HepG2 (cell line): ENCODE measurements at regions not wholly inside any gene's neighbourhood (a gene's known extent, or its start where the extent isn't known, plus 50 kb on each side); places are given as distances from the start of the nearest gene placed in this dataset.

Source experiments
- ATAC-seq: fragments of 200-7000 bp; cut with Tn5 transposase; 3 replicates; pipeline ENCODE4 v1.9.1; 2020; ENCODE audit warnings: mild to moderate bottlenecking, moderate library complexity
- BruUV-seq: library from RNA; stranded (reverse); fragments of 400-500 nt; replicated peaks from 2 replicates; lab custom pipeline; 2021; lab: Mats Ljungman, UMichigan
- CTCF ChIA-PET: fragments of 300-600 bp; formaldehyde crosslinking; extraction: SDS; loops from one replicate; lab custom pipeline; 2021; ENCODE audit warnings: low total read pairs, inconsistent platforms, low intra/inter-chr PET ratio; lab: Yijun Ruan, JAX
- POLR2A ChIA-PET: fragments of 350-600 bp; sonication (Branson Sonifier 250); formaldehyde crosslinking; loops from one replicate; lab custom pipeline; 2020; ENCODE audit warnings: antibody characterized with exemption, inconsistent platforms; lab: Yijun Ruan, JAX
- DNase-seq: peaks from one replicate; pipeline ENCODE4 v3.0.0-alpha.2; 2015; ENCODE audit warnings: low spot score
- FAIRE-seq: peaks from 3 replicates; lab custom pipeline; 2011; peaks lifted over from hg19 to GRCh38; lab: Jason Lieb, UNC
- H2AFZ ChIP-seq: one replicate; pipeline ENCODE4 v1.6.1; 2011; ENCODE audit warnings: low read length, inconsistent platforms
- H3K27ac ChIP-seq: fragments of 300-600 bp; 3 replicates; pipeline ENCODE4 v1.8.0; 2011; ENCODE audit warnings: mixed run types, mild to moderate bottlenecking, mixed read lengths, low read length, inconsistent platforms; ENCODE audit not compliant: insufficient read depth; ENCODE audit errors: extremely low read length
- H3K27me3 ChIP-seq, 2 experiments: fragments of 200-600 bp in 1 of 2; 2 replicates in 1 of 2; 3 replicates in 1 of 2; pipeline versions ENCODE4 v1.6.0 to v1.8.0; 2011; ENCODE audit warnings: low read length in 2 of 2, mild to moderate bottlenecking in 2 of 2, moderate library complexity in 2 of 2, inconsistent platforms in 1 of 2; ENCODE audit not compliant: insufficient read depth in 2 of 2, control insufficient read depth in 1 of 2
- H3K36me3 ChIP-seq, 2 experiments: fragments of 200-600 bp in 1 of 2; replicated peaks in 1 of 2; 2 replicates in 1 of 2; 3 replicates in 1 of 2; pipeline versions ENCODE4 v1.5.1 to v1.8.0; 2011; ENCODE audit warnings: low read length in 2 of 2, inconsistent platforms in 1 of 2; ENCODE audit not compliant: insufficient read depth in 2 of 2, control insufficient read depth in 1 of 2
- H3K4me1 ChIP-seq: 2 replicates; pipeline ENCODE4 v1.5.1; 2012; ENCODE audit warnings: low read length, inconsistent platforms; ENCODE audit not compliant: insufficient read depth
- H3K4me2 ChIP-seq: 2 replicates; pipeline ENCODE4 v1.6.0; 2011; ENCODE audit warnings: low read depth, low read length, inconsistent platforms
- H3K4me3 ChIP-seq, 3 experiments: fragments of 200-600 bp in 1 of 3; sonication (generic), shearing (Covaris generic) in 1 of 3; replicated peaks in 1 of 3; 2 replicates each; pipeline ENCODE4 v1.5.1; 2011 to 2016; ENCODE audit warnings: low read length in 3 of 3, inconsistent platforms in 2 of 3, low read depth in 2 of 3, mild to moderate bottlenecking in 2 of 3, control low read depth in 1 of 3, mixed read lengths in 1 of 3; ENCODE audit not compliant: insufficient read depth in 1 of 3
- H3K79me2 ChIP-seq: one replicate; pipeline ENCODE4 v1.6.1; 2011; ENCODE audit warnings: low read length, inconsistent platforms; ENCODE audit not compliant: insufficient read depth
- H3K9ac ChIP-seq: 2 replicates; pipeline ENCODE4 v1.6.0; 2011; ENCODE audit warnings: mild to moderate bottlenecking, low read depth, low read length, inconsistent platforms; ENCODE audit not compliant: insufficient read depth
- H3K9me3 ChIP-seq: 2 replicates; pipeline ENCODE4 v1.5.1; 2012; ENCODE audit warnings: mild to moderate bottlenecking, low read length
- H4K20me1 ChIP-seq: 2 replicates; pipeline ENCODE4 v1.6.0; 2011; ENCODE audit warnings: inconsistent platforms, mild to moderate bottlenecking, low read length, moderate library complexity; ENCODE audit not compliant: insufficient read depth
- DMAP1 ChIP-seq: IDR thresholded peaks from 2 replicates; pipeline ENCODE4 v1.6.1; 2016
- HCFC1 ChIP-seq: fragments of 150-350 bp; IDR thresholded peaks from 2 replicates; pipeline ENCODE4 v1.6.1; 2014; ENCODE audit warnings: low read depth, low read length
- NR0B2 ChIP-seq: sonication (generic); formaldehyde crosslinking; IDR thresholded peaks from 2 replicates; pipeline ENCODE4 v1.4.0; 2020; ENCODE audit warnings: mild to moderate bottlenecking, missing genetic modification reagents
- REPIN1 ChIP-seq: sonication (generic); formaldehyde crosslinking; IDR thresholded peaks from 2 replicates; pipeline ENCODE4 v1.8.0; 2022; ENCODE audit warnings: missing genetic modification reagents, low read depth, mild to moderate bottlenecking, borderline replicate concordance
- SIX4 ChIP-seq: sonication (generic); formaldehyde crosslinking; IDR thresholded peaks from 2 replicates; pipeline ENCODE4 v1.4.0; 2020; ENCODE audit warnings: missing genetic modification reagents
- TERF1 ChIP-seq: sonication (generic); formaldehyde crosslinking; IDR thresholded peaks from 2 replicates; pipeline ENCODE4 v1.8.0; 2022; ENCODE audit warnings: mild to moderate bottlenecking, missing genetic modification reagents, moderate library complexity
- ZFP91 ChIP-seq: sonication (generic); formaldehyde crosslinking; IDR thresholded peaks from 2 replicates; pipeline ENCODE4 v1.9.0; 2022; ENCODE audit warnings: missing genetic modification reagents, mild to moderate bottlenecking, borderline replicate concordance
- ZNF451 ChIP-seq: sonication (generic); formaldehyde crosslinking; IDR thresholded peaks from 2 replicates; pipeline ENCODE4 v1.5.0; 2020; ENCODE audit warnings: mild to moderate bottlenecking, missing genetic modification reagents
- WGBS: methylation state at CpG from one replicate; pipeline ENCODE4 v1.1.6; 2017; ENCODE audit warnings: low lambda C conversion rate; 5-methylcytosine and 5-hydroxymethylcytosine counted together
- in situ Hi-C: cut with HindIII; loops from 2 replicates; pipeline ENCODE4 v1.10.0; 2017; ENCODE audit warnings: low pct_unique_long_range_greater_than_20kb; ENCODE audit not compliant: extremely low pct_ligation_motif_present
- intact Hi-C: fragments of 100-400 bp; cut with micrococcal nuclease; formaldehyde crosslinking; loops from one replicate; pipeline ENCODE4 v1.10.0; 2022; ENCODE audit not compliant: unreplicated experiment

- no peak overlapping the region for H2AFZ ChIP-seq
- H3K9me3 ChIP-seq: no peaks in the 10 kb centered on the region
- intact Hi-C loops: no loop called here
- no peaks in the 10 kb centered on the region for H4K20me1 ChIP-seq
- no peaks in the 10 kb centered on the region for H3K36me3 ChIP-seq
- no peak for ATAC-seq
- in situ Hi-C loops: loop anchor here (10.0 kb wide), 2 partner anchors 106 to 296 kb away; partner anchors contain the start of gene C1orf105
- no TSS peak for BruUV-seq
- H3K27ac ChIP-seq: no peak overlapping the region
- ChIA-PET CTCF (interaction anchor here (2.0 to 2.4 kb wide), 3 partner anchors 111 to 291 kb away, joined by 5 to 19 read pairs (median 9); no protein-coding TSS in a partner anchor), POLR2A (interaction anchor here (1.0 to 1.2 kb wide), 2 partner anchors 188 to 271 kb away, joined by 3 to 6 read pairs; partner anchors contain the start of gene SUCO)
- no peak overlapping the region for H3K4me3 ChIP-seq
- no peak overlapping the region for H3K9ac ChIP-seq
- no peaks in the 10 kb centered on the region for H3K27me3 ChIP-seq
- no peak for TF ChIP-seq ZNF451 (CRISPR knock-in tag)
- no peak for TF ChIP-seq DMAP1 (CRISPR knock-in tag)
- TF ChIP-seq ZFP91: no peak
- TF ChIP-seq SIX4 (CRISPR knock-in tag): no peak
- no peak for TF ChIP-seq TERF1 (CRISPR knock-in tag)
- H3K4me2 ChIP-seq: no peak overlapping the region
- no peak for FAIRE-seq
- WGBS: 0% methylated on average over 1 of the region's 1 CpG
- no peak for DNase-seq
- H3K79me2 ChIP-seq: no peaks in the 10 kb centered on the region
- H3K4me1 ChIP-seq: peaks cover 25% of the 10 kb centered on the region
Observed at GRCh38 chr1:172720339-172720738, 61.4 kb downstream of the FASLG start.

GRCh38 chr1:172723251-172723650, 64.3 kb downstream of the FASLG start:
- no peak for DNase-seq
- 0% methylated on average over 1 of the region's 1 CpG for WGBS
- H3K9ac ChIP-seq: no peak overlapping the region
- H3K4me2 ChIP-seq: no peak overlapping the region
- intact Hi-C loops: no loop called here
- TF ChIP-seq NR0B2 (CRISPR knock-in tag) (no peak), REPIN1 (CRISPR knock-in tag) (no peak), HCFC1 (no peak)
- TF ChIP-seq, all 625 proteins: peak for 0
- ATAC-seq (no peak), FAIRE-seq (no peak)
- Histone ChIP-seq H3K9me3 (no peaks in the 10 kb centered on the region; the same call in 1 of the 2 replicates), H3K36me3 (no peaks in the 10 kb centered on the region), H4K20me1 (no peaks in the 10 kb centered on the region), H3K4me1 (peaks cover under 1% of the 10 kb centered on the region; the same call in 1 of the 2 replicates), H3K4me3 (no peak overlapping the region), H2AFZ (no peak overlapping the region), H3K79me2 (no peaks in the 10 kb centered on the region), H3K27ac (no peak overlapping the region), H3K27me3 (no peaks in the 10 kb centered on the region)
- CTCF ChIA-PET: no interaction called here
- in situ Hi-C loops: loop anchor here (10.0 kb wide), 2 partner anchors 108 to 298 kb away; partner anchors contain the start of gene C1orf105
- no TSS peak for BruUV-seq
- POLR2A ChIA-PET: no interaction called here
